HG03442 (cell line): ENCODE measurements at regions not wholly inside any gene's neighbourhood (a gene's known extent, or its start where the extent isn't known, plus 50 kb on each side); places are given as distances from the start of the nearest gene placed in this dataset.
A peak's percentile ranks its signal among the peaks of the same experiment; 100 is the strongest.
"Not testable (repeated sequence)": the region's sequence is repeated elsewhere in the genome, so short reads cannot be mapped to it uniquely, and the experiment has no call there.

Experiments used
- ATAC-seq: cut with Tn5 transposase; IDR thresholded peaks from one replicate; pipeline ENCODE4 v1.9.1; 2021; ENCODE audit warnings: mild to moderate bottlenecking, moderate library complexity; ENCODE audit not compliant: unreplicated experiment

DNA sequence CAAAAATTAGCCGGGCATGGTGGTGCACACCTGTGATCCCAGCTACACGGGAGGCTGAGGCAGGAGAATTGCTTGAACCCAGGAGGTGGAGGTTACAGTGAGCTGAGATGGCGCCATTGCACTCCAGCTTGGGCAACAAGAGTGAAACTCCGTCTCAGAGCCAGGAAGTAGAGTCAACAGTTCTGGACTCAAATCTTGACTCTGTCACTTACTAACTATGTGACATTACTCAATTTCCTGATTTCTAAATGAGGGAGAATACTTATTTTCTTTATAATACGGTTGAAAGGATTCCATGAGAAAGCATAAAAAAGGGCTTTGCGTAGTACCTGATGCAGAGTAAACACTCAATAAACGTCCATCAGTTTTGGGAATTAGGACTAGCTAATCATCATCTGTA lies 350.7 kb downstream of the SHQ1 start:
- ATAC-seq: not testable (repeated sequence)

DNA sequence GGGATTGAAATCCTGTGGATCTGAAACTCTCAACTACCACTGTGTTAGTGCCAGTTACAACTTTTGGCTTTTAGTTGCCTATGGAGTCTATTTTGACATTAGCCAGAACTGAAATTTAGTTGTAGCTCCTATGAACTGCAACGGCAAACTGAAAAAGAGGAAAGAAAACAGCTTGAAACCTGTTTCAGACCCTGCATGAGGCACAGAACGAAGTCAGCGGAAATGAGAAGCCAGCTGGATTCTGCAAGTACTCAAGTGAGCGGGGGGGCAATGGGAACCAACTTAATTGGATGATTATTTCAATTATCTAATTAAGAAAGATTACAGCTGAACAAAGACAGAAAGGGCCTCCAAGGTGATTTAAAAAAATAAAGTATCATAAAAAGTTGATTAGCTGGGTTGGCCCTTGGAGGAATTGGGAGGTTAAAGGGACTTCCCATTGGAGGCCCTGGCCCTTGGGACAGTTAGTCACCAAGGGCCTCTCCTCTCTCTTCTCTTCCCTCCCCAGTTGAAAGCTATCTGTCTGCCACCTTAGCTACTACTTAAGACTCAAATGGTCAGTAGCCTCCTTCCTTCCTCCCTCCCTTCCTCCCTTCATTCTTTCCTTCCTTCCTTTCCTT lies 352.1 kb downstream of the SHQ1 start:
- no peak for ATAC-seq

DNA sequence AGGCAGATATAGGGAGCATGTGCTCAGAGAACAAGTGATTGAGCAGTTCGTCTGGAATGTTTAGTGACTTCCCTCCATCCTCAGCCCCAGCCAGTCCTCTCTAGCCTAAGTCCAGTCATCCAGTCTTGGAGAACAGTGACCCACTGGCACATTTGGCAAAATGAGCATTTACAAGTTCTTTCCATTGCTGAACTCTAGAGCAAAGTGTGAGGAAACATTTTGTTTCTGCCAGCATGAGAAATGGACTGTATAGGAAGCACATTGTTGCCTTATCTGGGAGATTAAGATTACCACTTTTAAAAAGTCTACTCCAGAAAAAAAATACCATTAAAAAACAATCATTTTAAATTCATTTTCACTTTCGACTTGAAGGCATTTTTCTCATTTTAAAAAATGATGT lies 353.6 kb downstream of the SHQ1 start:
- no peak for ATAC-seq

DNA sequence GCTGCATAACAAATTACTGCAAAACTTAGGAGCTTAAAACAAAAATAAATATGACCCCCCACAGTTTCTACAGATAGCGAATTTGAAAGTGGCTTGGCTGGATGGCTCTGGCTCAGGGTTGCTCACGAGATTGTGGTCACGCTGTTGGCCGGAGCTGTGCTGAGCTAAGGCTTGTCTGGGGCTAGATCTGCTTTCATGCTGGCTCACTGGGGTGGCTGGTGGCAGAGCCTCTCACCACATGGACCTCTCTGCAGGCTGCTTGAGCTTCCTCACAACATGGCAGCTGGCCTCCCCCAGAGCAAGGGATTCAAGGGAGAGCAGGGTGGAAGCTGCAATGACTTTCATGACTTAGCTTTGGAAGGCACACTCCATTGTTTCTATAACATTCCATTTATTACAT lies 354.1 kb downstream of the SHQ1 start:
- ATAC-seq: no peak

DNA sequence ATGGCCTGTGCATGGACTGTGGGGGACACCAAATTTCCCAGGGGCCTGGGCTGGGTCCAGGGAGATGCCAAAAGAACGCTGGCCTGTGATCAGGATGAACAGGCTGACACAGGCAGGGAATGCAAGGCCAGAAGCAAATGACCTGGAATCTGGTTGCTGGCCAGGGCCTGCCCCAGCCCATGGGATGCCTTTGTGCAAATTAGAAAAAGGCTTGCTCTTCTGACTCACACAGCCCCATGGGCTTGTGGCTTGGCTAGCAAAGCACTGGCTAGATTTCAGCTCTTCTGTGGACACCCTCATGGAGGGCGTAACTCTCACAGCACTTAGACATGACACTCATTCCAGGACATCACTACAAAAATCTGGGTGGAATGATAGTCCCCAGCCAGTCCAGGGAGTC lies 356.0 kb downstream of the SHQ1 start:
- ATAC-seq: no peak

DNA sequence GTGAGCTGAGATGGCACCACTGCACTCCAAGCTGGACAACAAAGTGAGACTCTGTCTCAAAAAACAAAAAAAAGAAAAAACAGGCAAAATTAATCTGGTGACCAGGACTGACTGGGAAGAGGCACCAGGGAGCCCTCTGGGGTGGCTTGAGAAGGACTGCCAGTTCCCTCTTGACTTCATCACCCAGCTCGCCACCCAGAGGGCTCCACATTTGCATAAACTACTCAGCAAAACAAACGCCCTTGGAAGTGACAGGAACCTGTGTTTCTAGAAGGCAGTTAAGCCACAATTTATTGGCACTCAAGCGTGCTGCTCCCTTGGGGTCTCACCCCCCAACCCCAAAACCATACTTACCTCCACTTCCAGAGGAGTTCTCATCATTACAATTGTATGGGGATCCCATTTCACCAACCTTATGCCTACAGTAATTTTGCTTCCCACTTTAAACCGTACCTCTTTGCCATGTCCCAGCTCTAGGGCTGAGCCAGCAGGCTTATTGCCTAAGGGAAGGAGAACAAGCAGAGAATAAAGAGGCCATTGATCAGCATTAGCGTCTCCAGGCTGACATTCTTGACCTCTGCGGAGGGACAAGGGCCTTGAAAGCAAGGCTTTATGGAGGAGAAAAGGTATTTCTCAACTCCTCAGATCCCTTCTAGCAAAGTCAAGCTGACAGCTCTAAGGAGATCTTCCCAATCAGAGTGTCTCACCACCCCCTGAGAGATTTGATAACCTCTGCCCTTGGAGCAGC lies 357.4 kb downstream of the SHQ1 start:
- peak; percentile 48 for ATAC-seq

DNA sequence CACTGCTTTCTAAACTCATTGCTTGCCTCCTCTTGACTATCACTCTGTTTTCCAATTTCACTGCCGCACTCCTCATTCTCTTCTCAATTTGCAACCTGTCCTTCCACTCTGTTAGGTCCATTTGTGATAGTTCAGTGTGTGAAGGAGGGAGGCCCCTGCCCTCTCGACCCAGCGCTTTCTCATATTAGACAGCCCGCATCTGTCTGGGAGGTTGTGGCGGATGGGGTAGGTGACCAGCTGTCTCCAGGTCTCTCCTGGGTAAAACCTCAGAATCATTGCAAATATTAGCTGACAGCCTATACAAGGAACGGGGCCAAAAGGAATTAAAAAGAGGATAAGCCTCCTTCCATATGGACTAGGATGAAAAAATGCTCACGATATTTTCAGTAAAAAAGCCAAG lies 358.3 kb downstream of the SHQ1 start:
- no peak for ATAC-seq

DNA sequence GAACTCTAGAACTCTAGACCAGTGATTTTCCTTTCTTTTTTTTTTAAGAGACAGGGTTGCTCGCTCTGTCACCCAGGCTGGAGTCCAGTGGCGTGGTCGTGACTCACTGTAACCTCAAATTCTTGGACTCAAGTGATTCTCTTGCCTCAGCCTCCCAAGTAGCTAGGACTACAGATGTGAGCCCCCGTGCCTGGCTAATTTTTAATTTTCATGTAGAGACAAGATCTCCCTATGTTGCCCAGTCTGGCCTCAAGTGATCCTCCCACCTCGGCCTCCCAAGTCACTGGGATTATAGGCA lies 359.6 kb downstream of the SHQ1 start:
- ATAC-seq: no peak

DNA sequence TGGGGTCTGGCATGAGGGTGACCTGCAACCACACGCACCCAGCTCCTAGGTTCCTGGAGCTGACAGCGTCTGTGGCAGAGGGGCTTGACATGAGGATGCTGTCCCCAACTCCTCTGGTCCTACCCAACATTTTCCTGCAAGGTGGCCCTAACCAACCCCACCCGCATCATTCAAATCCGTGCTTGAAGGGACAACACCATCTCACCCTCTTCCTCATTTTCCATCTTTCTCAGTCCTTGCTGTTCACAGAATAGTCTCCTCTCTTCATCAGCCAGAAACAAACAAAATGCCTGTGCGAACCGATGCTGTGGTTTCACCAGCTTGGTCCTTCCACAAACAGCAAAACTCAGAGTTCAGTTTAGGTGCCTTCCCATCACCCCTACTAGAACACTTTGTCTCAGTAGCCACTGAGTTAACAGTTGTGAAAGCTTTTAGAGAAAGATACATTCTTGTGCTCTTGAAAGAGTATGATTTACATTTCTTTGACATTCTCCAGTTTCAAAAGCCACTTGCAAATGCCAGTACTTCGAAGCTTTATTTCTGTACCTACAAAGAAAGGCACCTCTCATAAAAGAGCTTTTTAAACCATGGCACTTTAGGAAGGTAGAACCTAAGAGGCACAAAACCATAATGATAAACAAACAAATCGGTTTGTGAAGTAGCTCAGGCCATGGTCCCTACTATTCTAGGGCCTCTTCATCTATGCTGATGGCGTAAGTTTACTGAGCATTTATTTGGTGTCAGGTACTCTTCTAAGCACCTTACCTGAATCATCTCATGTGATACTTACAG lies 360.1 kb downstream of the SHQ1 start:
- ATAC-seq: no peak

DNA sequence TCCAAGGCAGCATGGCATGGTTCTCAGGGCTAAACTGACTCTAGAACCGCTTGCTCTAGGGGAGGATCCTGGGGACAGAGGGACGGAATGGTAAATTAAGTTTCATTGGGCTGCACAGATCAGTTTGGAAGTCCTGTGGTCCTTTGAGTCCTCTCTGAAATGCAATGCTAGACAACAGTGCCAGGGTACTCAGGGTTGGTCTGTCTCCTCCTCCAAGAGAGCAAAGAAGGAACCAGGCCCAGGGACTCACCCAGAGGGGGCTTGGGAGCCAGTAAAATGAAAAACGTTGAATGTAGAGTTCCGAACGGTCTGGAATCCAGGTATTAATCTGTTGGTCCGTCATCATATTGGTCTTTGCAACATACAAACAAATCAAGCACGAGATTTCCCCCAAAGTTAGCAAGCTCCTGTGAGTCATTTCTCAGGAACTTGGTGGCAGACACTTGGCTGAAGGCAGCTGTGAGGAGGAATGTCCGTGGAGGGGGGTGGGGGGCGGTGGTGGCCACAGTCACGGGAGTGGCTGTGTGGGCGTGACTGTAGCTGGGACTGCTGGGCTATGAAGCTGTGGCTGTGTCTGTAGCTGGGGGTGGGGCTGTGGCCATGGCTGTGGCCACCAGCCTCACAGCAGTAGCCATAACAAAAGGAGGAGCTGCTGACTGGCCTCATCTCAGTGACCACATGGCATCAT lies 361.0 kb downstream of the SHQ1 start:
- no peak for ATAC-seq

DNA sequence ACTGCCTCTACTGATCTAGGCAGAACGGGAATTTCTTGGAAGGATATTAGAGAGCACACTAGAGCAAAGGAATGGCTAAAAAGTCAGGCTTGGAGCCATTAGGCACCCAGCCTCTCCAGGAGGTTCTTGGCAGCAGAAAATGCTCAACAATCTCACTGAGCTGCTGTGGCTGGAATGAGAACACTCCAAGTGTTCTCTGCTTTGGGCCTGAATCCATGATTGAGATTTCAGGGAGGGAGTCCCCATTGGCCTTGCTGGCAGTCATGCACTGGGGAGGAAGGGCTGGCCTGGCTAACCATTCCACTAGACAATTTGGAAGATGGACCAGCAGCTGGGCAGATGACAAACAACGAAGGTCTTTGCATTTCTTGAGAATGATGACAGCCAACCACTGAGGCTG lies 362.6 kb downstream of the SHQ1 start:
- no peak for ATAC-seq

DNA sequence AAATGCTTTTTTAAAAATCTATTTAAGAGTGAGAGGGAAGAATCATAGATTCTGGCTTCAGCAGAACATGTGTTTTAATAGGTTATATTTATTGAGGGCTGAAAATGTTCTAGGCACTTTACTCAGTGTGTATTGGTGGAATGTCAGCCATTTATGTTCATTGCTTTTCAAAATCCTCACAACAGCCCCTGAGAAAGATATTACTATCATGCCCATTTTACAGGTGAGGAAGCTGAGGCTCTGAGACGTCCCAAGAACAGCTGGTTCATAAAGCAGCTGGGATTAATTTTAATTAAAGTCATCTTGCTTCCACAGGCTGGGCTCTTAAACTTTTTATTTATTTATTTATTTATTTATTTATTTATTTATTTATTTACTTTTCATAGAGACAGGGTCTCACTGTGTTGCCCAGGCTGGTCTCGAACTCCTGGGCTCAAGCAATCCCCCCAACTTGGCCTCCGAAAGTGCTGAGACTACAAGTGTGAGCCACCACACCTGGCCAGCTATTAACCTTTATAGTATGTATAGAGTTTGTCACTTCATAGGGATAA lies 364.6 kb downstream of the SHQ1 start:
- no peak for ATAC-seq

DNA sequence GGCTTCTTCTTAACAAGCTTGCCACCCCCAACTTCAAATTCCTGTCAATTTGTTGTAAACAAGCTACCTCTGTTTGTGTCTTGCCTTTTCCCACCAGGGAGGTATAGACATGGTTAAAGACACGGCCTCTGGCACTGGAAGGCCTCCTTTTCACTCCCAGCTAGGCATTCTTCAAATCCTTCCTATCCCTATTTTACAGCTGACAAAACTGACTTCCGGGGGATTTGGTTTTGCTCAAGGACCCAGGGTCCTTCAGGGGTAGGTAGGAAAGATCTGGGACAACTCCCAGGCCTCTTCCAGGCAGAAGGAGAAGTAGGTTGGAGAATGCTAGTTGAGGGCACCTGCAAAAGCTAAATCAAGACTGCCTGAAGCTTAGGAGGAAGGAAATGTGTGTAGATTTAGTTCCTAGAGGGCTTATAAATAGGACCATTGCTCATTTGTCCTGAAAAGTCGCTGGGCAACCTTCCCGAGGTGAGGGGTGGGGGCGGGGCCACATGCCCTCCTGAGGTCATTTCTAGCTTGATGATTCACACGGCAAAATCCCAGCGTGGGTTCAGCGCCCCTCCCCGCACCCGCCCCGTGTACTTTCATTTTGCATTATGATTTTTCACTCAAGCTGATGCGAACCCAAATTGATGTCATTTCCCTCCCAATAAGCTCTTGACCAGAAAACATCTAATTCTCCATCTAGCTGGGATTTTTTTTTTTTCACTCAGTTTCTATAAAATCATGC lies 365.5 kb downstream of the SHQ1 start:
- peak; percentile 51 for ATAC-seq

DNA sequence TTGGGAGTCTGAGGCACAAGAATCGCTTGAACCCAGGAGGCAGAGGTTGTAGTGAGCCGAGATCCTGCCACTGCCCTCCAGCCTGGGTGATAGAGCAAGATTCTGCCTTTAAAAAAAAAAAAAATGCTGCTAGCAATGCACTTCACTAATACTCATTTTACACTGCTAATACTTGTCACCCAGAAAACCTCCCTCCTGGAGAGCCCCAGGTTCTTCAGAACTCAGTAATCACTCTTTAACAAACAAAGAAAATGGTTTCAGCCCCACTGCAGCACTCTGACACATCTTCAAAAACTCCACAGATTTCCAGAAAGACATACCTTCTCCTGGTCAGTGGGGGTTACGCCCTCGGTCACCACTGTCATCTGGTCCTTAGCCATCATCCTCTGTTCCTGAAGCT lies 366.7 kb downstream of the SHQ1 start:
- ATAC-seq: no peak

DNA sequence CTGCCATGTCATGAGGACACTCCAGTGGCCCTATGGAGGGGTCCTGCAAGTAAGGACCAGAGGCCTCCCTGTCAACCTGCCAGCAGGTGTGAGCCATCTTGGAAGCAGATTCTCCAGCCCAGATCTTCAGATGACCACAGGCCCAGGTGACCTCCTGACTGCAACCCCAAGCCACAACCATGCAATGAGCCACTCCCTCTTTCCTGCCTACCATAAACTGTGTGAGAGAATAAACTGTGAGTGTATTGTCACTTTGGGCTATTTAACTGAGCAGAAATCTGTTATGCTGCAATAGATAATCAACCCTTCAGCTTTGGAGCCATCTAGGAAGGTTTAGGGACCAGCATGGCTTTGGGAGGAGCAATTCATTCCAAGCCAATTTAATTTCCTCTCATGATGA lies 367.9 kb downstream of the SHQ1 start:
- ATAC-seq: no peak

DNA sequence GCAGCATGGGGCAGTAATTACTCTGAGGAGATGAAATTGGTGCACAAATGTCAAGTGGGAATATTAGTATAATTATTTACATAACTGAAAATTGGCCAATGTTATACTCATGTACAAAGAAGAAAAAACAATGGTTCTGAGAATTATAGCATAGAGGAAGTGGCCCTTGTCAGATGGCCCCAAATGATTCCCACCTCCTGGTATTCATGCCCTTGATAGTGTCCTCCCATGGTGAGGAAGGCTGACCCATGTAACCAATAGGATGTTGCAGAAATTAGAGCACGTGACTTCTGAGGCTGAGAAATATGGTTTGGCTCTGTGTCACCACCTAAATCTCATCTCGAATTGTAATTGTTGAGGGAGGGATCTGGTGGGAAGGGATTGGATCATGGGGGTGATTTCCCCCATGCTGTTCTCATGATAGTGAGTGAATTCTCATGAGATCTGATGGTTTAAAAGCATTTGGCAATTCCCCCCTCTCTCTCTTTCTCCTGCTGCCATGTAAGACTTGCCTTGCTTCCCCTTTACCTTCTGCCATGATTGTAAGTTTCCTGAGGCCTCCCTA lies 368.5 kb downstream of the SHQ1 start:
- ATAC-seq: no peak

DNA sequence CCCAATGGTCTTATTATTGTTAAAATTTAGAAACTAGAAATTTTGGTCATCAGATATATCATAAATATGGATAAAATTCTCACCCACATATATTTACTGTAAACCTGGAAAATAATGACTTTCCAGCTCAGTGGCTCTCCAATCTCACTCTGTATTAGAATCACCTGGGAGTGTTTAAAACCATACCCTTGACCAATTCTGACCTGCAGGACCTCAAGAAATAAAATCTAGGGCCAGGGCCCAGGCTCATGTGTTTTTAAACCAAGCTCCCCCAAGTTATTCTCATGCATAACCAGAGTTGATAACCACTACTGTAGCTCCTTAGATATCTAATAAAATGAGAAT lies 372.1 kb downstream of the SHQ1 start:
- no peak for ATAC-seq

DNA sequence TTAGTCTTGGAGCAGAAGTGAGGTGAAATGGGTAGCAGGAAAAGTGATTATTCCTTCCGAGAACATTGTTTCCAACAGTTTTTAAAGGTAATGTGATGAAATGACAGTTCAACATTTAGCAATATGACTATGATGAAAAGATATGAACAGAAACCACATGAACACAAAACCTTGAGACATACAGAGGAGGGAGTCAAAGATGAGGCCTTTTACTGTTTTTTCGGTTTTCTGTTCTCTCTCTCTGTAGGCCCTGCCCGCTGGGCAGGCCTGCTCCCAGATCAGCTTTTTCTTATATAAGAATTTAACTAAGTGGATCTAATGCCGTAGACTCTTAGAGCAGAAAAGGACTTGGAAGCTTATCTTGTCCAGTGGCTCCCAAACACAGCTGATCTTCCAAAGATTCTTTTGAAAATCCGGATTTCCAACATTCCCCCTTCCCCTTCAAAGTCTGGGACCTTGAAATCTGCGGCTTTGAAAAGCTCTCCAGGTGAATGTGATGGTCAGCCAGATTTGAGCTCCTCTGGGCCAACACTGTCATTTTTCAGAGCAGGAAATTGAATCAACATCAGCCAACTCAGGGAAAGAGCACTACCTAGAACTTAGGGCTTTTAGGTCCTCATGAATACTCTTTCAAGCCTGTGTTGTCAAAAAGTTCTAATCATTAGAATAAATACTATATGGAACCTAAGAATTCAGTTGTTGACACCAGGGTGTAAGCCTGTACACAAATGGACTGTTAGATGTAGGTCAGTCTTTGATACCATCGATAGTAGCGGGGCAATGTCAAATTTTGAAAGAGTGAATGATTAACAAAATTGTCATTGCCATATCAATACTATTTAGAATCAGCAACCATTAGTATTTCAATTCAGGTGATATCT lies 372.7 kb downstream of the SHQ1 start:
- ATAC-seq: no peak

DNA sequence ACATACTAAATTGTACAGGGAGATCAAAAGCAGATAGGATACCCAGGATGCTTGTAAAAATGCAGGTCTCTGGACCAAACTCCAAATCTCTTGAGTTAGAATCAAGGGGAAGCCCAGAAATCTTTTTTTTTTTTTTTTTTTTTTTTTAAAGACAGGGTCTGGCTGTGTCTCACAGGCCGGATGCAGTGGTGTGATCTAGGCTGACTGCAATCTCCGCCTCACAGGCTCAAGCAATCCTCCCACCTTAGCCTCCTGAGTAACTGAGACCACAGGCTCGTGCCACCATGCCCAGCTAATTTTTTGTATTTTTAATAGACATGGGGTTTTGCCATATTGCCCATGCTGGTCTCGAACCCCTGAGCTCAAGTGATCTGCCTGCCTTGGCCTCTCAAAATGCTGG lies 373.5 kb downstream of the SHQ1 start:
- ATAC-seq: no peak

DNA sequence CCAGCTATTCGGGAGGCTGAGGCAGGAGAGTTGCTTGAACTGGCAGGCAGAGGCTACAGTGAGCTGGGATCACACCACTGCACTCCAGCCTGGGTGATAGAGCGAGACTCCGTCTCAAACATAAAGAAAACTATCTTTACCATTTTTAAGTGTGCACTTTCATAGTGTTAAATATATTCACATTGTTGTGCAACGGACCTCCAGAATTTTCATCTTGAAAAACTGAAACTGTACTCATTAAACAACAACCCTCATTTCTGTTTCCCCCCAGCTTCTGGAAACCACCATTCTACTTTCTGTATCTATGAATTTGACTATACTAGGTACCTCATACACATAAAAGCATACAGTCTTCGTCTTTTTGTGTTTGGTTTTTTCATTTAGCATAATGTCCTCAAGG lies 375.1 kb downstream of the SHQ1 start:
- peak; percentile 85 for ATAC-seq
